Activated CD8-positive, alpha-beta T cell treated with anti-CD3 and anti-CD28 coated beads for 36 hours (primary cell): ENCODE measurements at regions not wholly inside any gene's neighbourhood (a gene's known extent, or its start where the extent isn't known, plus 50 kb on each side); places are given as distances from the start of the nearest gene placed in this dataset.

ENCODE experiments used
- ATAC-seq: fragments of 200-7000 bp; cut with Tn5 transposase; one replicate; pipeline ENCODE4 v1.10.0; 2021; ENCODE audit warnings: mild to moderate bottlenecking, moderate library complexity
- CTCF ChIA-PET: fragments of 350-600 bp; sonication (Branson Sonifier 250); formaldehyde crosslinking; loops from one replicate; lab custom pipeline; 2021; ENCODE audit warnings: antibody characterized with exemption; lab: Charles Lee
- POLR2A ChIA-PET: fragments of 350-600 bp; sonication (Branson Sonifier 250); formaldehyde crosslinking; loops from one replicate; lab custom pipeline; 2021; ENCODE audit warnings: antibody characterized with exemption; lab: Charles Lee
- DNase-seq: peaks from one replicate; pipeline ENCODE4 v3.0.0-alpha.2; 2020
- H3K27ac Mint-ChIP-seq: one replicate; pipeline ENCODE4 v1.8.0; 2021; ENCODE audit warnings: mild to moderate bottlenecking, mixed read lengths
- H3K27me3 Mint-ChIP-seq: one replicate; pipeline ENCODE4 v1.8.0; 2021; ENCODE audit warnings: mixed read lengths
- H3K36me3 Mint-ChIP-seq: one replicate; pipeline ENCODE4 v1.8.0; 2021; ENCODE audit warnings: low read depth, mixed read lengths
- H3K4me1 Mint-ChIP-seq: one replicate; pipeline ENCODE4 v1.8.0; 2021; ENCODE audit warnings: low read depth, mixed read lengths
- H3K4me3 Mint-ChIP-seq: one replicate; pipeline ENCODE4 v1.8.0; 2021; ENCODE audit warnings: mild to moderate bottlenecking, moderate library complexity, mixed read lengths
- H3K9me3 Mint-ChIP-seq: one replicate; pipeline ENCODE4 v1.8.0; 2021; ENCODE audit warnings: mixed read lengths
- intact Hi-C: fragments of 100-400 bp; cut with micrococcal nuclease; formaldehyde crosslinking; loops from one replicate; pipeline ENCODE4 v1.10.0; 2022
- TF ChIP-seq, protein P1 (sequence below): fragments of 200-600 bp; IDR thresholded peaks from one replicate; pipeline ENCODE4 v1.8.0; 2022; ENCODE audit warnings: antibody characterized with exemption, mild to moderate bottlenecking

DNA sequence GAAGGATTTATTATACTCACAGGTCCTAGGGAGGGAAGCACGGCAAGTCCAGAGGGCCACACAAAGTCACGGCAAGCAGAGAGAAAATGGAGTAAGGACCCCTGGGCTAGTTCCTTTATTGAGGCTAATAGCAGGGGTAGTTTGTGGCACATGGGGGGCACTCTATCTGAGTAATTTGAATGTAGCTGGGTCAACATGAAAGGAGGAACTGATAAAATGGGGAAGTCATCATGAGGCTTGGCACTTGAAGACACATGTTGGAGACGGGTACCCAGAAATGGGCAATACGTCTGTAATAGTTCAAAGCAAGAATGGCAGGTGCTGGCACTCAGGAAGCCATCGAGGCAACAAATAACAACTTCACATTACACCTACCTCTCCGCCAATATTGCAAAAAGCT, 1136.4 kb downstream of the MRPL39 start:
- no peak overlapping the region for H3K4me3 Mint-ChIP-seq
- ATAC-seq (no peak), DNase-seq (no peak)
- peaks cover 5% of the 10 kb centered on the region for H3K9me3 Mint-ChIP-seq
- H3K27ac Mint-ChIP-seq: no peak overlapping the region
- intact Hi-C loops: no loop called here
- H3K36me3 Mint-ChIP-seq: peaks cover 2% of the 10 kb centered on the region
- no peaks in the 10 kb centered on the region for H3K27me3 Mint-ChIP-seq
- ChIA-PET POLR2A (no interaction called here), CTCF (no interaction called here)
- TF ChIP-seq, protein P1, sequence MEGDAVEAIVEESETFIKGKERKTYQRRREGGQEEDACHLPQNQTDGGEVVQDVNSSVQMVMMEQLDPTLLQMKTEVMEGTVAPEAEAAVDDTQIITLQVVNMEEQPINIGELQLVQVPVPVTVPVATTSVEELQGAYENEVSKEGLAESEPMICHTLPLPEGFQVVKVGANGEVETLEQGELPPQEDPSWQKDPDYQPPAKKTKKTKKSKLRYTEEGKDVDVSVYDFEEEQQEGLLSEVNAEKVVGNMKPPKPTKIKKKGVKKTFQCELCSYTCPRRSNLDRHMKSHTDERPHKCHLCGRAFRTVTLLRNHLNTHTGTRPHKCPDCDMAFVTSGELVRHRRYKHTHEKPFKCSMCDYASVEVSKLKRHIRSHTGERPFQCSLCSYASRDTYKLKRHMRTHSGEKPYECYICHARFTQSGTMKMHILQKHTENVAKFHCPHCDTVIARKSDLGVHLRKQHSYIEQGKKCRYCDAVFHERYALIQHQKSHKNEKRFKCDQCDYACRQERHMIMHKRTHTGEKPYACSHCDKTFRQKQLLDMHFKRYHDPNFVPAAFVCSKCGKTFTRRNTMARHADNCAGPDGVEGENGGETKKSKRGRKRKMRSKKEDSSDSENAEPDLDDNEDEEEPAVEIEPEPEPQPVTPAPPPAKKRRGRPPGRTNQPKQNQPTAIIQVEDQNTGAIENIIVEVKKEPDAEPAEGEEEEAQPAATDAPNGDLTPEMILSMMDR: no peak
- no peaks in the 10 kb centered on the region for H3K4me1 Mint-ChIP-seq

DNA sequence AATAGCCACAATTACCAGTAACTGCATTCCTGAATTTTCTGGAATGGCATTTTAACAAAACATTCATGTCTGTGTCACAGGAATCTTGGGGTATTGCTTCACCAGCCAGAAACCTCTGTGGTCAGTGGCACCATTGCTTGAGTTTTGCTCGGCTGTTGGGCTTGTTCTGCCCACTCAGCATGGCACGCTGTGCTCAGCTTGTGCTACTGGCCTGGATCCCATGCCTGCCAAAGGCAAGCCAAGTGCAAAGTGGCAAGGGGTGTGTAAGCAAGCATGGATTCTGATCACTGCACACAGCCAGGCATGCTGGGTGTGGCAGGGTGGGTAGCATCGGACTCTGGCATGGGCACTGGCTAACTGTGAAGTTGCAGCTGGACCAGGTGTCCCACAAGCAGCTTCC, 1150.9 kb downstream of the MRPL39 start:
- no peaks in the 10 kb centered on the region for H3K9me3 Mint-ChIP-seq
- intact Hi-C loops: no loop called here
- no peak for ATAC-seq
- TF ChIP-seq, protein P1: no peak
- CTCF ChIA-PET: no interaction called here
- no peak for DNase-seq
- POLR2A ChIA-PET: no interaction called here
- no peaks in the 10 kb centered on the region for H3K4me1 Mint-ChIP-seq
- no peaks in the 10 kb centered on the region for H3K36me3 Mint-ChIP-seq
- no peak overlapping the region for H3K27ac Mint-ChIP-seq
- H3K27me3 Mint-ChIP-seq: no peaks in the 10 kb centered on the region
- no peak overlapping the region for H3K4me3 Mint-ChIP-seq

DNA sequence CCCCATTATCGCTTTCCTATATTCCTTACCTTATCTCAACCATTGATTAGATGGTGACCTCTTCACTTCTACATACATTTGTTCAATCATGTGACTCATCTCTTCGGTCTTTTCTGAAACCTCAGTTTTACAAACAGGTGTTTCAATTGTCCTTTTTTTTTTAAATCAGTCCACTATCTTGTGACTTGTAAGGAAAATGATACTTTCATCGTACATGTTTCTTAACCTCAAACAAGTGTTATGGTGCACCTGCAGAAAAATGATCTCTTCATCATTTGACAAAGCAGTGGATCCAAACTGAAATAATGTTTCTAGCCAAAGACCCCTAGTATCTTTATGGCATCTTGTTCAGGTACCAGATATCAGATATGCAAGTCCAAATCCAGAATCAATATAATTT, 1157.2 kb downstream of the MRPL39 start:
- intact Hi-C loops: no loop called here
- DNase-seq: no peak
- Mint-ChIP-seq H3K27me3 (no peaks in the 10 kb centered on the region), H3K9me3 (no peaks in the 10 kb centered on the region), H3K4me3 (no peak overlapping the region), H3K36me3 (peaks cover 2% of the 10 kb centered on the region), H3K27ac (no peak overlapping the region), H3K4me1 (no peaks in the 10 kb centered on the region)
- TF ChIP-seq, protein P1: no peak
- ChIA-PET POLR2A (no interaction called here), CTCF (no interaction called here)
- ATAC-seq: no peak

DNA sequence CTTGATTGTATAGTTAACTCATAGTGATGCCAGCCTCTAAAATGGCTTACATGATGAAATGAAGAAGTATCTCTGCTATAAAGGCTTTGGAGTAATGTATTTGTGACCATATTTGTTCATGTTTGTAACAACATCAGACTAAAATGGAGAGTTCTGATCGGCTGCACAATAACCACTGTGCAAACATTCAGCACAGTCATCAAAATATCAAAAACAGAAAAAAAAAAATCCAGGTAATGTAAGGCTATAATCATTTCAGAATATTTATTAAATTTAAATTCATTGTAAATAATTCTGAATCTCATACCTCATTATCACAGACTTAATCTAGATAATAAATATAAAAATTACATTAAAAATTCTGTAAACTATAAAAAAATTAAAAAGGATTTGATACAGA, 1161.8 kb downstream of the MRPL39 start:
- POLR2A ChIA-PET: no interaction called here
- ATAC-seq (no peak), DNase-seq (no peak)
- TF ChIP-seq, protein P1: no peak
- Mint-ChIP-seq H3K27me3 (no peaks in the 10 kb centered on the region), H3K36me3 (peaks cover 13% of the 10 kb centered on the region), H3K4me3 (no peak overlapping the region), H3K27ac (no peak overlapping the region), H3K9me3 (no peaks in the 10 kb centered on the region), H3K4me1 (no peaks in the 10 kb centered on the region)
- intact Hi-C loops: no loop called here
- CTCF ChIA-PET: no interaction called here

DNA sequence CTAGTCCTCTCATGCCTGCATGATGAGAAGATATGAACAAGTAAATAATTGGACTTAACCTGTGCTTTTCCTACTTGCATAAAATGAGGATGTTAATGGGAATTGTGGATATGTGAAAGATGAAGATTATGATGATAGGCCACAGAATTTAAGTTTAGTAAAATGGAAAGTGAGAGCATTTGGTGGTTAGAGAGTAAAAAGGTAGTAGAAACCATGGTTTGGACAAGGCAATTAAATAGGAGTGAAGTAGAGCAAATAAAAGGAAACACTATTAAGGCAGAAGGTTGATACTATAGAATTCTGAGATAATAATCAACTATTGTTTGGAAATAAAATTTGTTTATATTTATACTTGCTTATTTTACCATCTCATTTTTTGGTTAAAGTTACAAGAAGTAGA, 1162.5 kb downstream of the MRPL39 start:
- intact Hi-C loops: no loop called here
- CTCF ChIA-PET: no interaction called here
- H3K9me3 Mint-ChIP-seq: no peaks in the 10 kb centered on the region
- H3K4me3 Mint-ChIP-seq: no peak overlapping the region
- peaks cover 13% of the 10 kb centered on the region for H3K36me3 Mint-ChIP-seq
- TF ChIP-seq, protein P1: no peak
- H3K27ac Mint-ChIP-seq: no peak overlapping the region
- H3K27me3 Mint-ChIP-seq: no peaks in the 10 kb centered on the region
- H3K4me1 Mint-ChIP-seq: no peaks in the 10 kb centered on the region
- DNase-seq (no peak), ATAC-seq (no peak)
- POLR2A ChIA-PET: no interaction called here
